ENCODE measurements at regions not wholly inside any gene's neighbourhood (a gene's known extent, or its start where the extent isn't known, plus 50 kb on each side); places are given as distances from the start of the nearest gene placed in this dataset.
"Not testable (repeated sequence)": the region's sequence is repeated elsewhere in the genome, so short reads cannot be mapped to it uniquely, and the experiment has no call there.

DNA sequence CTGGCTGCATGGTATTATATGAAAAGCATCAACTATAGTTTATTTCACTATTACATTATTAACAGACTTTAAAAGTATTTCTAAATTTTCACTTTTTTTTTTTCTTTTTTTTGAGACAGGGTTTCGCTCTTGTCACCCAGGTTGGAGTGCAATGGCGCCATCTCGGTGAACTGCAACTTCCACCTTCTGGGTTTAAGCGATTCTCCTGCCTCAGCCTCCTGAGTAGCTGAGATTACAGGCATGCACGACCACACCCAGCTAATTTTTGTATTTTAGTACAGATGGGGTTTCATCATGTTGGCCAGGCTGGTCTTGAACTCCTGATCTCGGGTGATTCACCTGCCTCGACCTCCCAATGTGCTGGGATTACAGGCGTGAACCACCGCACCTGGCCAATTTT lies 115.4 kb upstream of the SPOPL start:
- H3K27ac Mint-ChIP-seq; H3K9me3 Mint-ChIP-seq; H3K4me3 Mint-ChIP-seq; H3K27me3 Mint-ChIP-seq (ENCODE audit: low read depth); H3K4me1 Mint-ChIP-seq (ENCODE audit: low read depth); H3K36me3 Mint-ChIP-seq (ENCODE audit: insufficient read depth in 2 of 2); ATAC-seq (replicated peaks in 1 of 2); DNase-seq: not testable (repeated sequence)

DNA sequence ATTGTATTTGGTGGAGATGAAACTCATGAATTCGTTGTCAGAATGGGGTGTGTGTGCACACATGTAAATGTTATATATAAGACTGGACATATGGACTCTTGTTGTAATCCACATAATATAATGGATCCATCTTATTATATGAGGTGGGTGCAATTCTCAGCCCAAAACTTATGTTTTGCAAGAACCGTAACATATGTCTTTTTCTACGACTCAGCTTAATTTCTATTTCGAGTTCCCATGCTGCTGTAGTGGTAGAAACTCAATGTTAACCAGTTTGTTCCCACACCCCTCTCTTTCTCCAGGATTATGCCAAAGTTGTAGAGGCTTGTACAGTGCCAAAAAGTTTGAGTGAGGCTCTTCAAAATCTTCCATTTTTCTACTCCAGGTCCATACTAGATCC lies 112.5 kb upstream of the SPOPL start:
- H3K27ac Mint-ChIP-seq: no peak overlapping the region
- H3K36me3 Mint-ChIP-seq (ENCODE audit: insufficient read depth in 2 of 2): no peaks in the 10 kb centered on the region
- no peaks in the 10 kb centered on the region for H3K9me3 Mint-ChIP-seq
- H3K4me3 Mint-ChIP-seq: no peak overlapping the region
- ATAC-seq (replicated peaks in 1 of 2): no peak
- no peaks in the 10 kb centered on the region for H3K27me3 Mint-ChIP-seq (ENCODE audit: low read depth)
- H3K4me1 Mint-ChIP-seq (ENCODE audit: low read depth): no peaks in the 10 kb centered on the region
- DNase-seq: no peak

DNA sequence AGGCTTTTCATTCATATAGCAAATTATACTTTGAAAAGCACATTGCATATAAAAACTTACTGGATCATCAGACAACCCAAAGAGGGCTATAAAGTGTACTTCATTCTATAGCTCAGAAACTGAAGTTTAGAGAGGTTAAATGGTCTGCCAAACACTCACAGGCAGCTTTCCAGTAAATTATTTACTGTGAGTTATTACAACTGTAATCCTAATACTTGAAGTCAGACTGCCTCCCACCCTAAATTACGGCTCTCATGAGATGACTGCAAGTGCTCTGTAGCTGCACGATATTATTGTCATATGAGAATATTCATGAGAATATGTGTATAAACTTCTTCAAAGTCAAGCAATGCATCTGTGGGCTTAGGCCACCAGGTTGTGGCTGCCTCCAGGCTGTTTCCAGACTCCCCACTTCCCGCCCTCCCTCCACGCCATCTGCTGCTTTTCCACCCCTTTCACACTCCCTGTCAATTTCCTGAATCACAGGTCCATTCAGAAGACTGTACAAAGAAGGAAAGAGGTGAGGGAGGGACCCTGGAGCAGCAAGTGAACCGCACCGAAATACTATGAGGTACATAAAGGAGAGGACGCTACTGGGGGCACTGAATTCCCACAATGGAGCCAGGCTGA lies 111.1 kb upstream of the SPOPL start:
- no peak for ATAC-seq (replicated peaks in 1 of 2)
- no peak for DNase-seq
- Mint-ChIP-seq H3K4me1 (ENCODE audit: low read depth) (no peaks in the 10 kb centered on the region), H3K27me3 (ENCODE audit: low read depth) (no peaks in the 10 kb centered on the region), H3K36me3 (ENCODE audit: insufficient read depth in 2 of 2) (no peaks in the 10 kb centered on the region), H3K27ac (no peak overlapping the region), H3K4me3 (no peak overlapping the region), H3K9me3 (no peaks in the 10 kb centered on the region)

DNA sequence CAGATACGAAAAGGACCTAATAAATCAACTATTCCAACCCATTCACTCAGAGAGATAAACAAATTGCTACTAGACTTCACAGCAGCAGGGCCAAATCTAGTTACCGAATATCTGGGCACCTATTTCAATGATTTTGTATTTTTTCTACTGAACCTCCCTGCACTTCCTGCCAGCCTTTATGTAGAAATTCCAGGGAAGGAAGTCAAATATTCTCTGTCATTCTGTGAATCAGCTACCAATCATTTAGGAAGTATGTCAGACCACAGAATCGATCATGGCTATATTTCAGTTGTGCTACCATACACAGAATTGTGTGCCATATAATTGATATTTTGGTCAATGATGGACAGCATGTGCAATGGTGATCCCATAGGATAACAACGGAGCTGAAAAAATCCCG lies 109.6 kb upstream of the SPOPL start:
- Mint-ChIP-seq H3K4me3 (no peak overlapping the region), H3K9me3 (no peaks in the 10 kb centered on the region), H3K4me1 (ENCODE audit: low read depth) (no peaks in the 10 kb centered on the region), H3K36me3 (ENCODE audit: insufficient read depth in 2 of 2) (peaks cover 0 to 1% of the 10 kb centered on the region in 2 donors), H3K27me3 (ENCODE audit: low read depth) (no peaks in the 10 kb centered on the region), H3K27ac (no peak overlapping the region)
- ATAC-seq (replicated peaks in 1 of 2) (no peak), DNase-seq (no peak)

DNA sequence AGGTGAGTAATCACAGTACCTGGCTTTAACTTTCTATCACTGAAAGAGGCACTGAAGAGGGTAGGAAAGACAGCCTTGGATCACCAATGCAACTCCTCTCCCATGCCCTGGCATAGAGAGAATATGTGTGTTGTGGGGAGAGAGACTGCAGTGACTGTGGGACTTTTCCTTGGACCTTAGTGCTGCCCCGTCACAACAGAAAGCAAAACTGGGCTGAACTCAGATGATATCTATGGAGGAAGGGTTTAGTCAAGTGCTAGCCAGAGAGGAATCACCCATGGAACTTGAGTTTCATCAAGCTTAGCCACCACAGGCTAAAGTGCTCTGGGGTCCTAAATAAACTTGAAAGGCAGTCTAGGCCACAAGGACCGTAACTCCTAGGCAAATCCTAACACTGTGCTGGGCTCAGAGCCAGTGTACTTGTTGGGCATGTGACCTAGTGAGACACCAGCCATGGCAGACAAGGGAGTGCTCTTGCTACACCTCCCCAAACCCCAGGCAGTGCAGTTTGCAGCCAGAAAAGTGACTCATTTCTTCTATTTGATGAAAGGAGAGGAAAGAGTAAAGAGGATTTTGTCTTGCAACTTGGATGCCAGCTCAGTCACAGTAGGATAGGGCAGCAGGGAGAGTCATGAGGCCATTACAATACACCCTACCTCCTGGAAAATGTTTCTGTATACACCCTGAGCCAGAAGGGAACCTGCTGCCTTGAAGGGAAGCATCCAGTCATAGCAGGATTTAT lies 105.8 kb upstream of the SPOPL start:
- Mint-ChIP-seq H3K27ac (no peak overlapping the region), H3K36me3 (ENCODE audit: insufficient read depth in 2 of 2) (peaks cover 1 to 3% of the 10 kb centered on the region in 2 donors), H3K9me3 (peaks cover 1 to 5% of the 10 kb centered on the region in 2 donors), H3K4me1 (ENCODE audit: low read depth) (no peaks in the 10 kb centered on the region), H3K27me3 (ENCODE audit: low read depth) (no peaks in the 10 kb centered on the region), H3K4me3 (no peak overlapping the region)
- DNase-seq (no peak), ATAC-seq (replicated peaks in 1 of 2) (no peak)

DNA sequence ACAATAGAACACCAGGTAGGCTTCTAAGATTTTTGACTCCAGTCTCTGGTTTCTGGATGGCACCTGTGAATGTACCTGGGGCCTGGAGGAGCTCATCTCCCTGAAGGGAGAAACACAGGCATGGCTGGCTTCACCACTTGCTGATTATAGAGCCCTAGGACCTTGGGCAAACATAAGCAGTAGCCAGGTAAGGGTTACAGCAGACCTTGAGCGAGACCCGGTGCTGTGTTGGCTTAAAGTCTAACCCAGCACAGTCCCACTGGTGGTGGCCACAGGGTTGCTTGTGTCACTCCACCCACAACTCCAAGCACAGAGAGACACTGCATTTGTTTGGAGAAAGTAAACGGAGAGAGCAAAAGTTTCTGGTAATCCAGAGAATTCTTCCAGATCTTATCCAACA lies 104.7 kb upstream of the SPOPL start:
- H3K4me3 Mint-ChIP-seq: no peak overlapping the region
- H3K27ac Mint-ChIP-seq: no peak overlapping the region
- H3K27me3 Mint-ChIP-seq (ENCODE audit: low read depth): no peaks in the 10 kb centered on the region
- no peak for ATAC-seq (replicated peaks in 1 of 2)
- DNase-seq: no peak
- H3K9me3 Mint-ChIP-seq: peaks cover 6 to 7% of the 10 kb centered on the region in 2 donors
- no peaks in the 10 kb centered on the region for H3K4me1 Mint-ChIP-seq (ENCODE audit: low read depth)
- peaks cover 5% of the 10 kb centered on the region in 2 donors for H3K36me3 Mint-ChIP-seq (ENCODE audit: insufficient read depth in 2 of 2)

DNA sequence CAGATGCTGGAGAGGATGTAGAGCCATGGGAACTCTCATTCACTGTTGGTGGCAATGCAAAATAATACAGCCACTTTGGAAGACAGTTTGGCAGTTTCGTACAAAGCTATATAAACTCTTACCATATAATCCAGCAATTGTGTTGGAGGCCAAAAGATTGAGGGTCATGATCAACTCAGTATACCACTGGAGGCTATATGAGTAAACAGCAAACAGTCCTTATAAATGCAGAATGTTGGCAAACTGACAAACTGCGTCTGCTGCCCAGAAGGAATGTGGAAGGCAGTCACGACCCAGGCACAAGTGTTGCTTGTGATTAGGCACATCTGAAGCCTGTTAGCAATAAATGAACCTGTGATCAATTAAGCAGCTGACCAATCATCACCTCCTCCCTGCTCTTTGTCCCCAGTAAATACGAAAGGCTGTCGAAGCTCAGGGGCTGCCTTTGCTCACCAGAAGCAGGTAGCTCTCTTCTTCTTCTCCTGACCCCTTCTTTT lies 98.1 kb upstream of the SPOPL start:
- peaks cover 1 to 10% of the 10 kb centered on the region in 2 donors for H3K9me3 Mint-ChIP-seq

DNA sequence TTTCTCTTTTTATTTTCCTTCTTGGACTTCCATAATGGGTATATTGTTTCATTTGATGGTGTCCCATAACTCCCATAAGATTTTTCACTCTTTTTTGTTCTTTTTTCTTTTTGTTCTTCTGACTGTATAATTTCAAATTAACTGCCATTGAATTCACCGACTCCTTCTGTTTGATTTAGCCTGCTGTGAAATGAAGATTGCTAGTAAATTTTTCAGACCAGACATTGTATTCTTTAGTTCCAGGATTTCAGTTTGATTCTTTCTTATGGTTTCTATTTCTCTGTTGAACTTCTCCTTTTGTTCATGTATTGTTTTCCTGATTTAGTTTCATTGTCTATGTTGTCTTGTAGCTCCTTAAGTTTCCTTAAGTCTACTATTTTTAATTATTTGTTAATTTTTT lies 87.6 kb upstream of the SPOPL start:
- DNase-seq (no peak), ATAC-seq (replicated peaks in 1 of 2) (no peak)
- Mint-ChIP-seq H3K4me1 (ENCODE audit: low read depth) (no peaks in the 10 kb centered on the region), H3K36me3 (ENCODE audit: insufficient read depth in 2 of 2) (peaks cover 6 to 10% of the 10 kb centered on the region in 2 donors), H3K4me3 (no peak overlapping the region), H3K27me3 (ENCODE audit: low read depth) (no peaks in the 10 kb centered on the region), H3K9me3 (peaks cover 8 to 18% of the 10 kb centered on the region in 2 donors), H3K27ac (no peak overlapping the region)

More for the DNA sequence above, 98.1 kb upstream of the SPOPL start:
- ATAC-seq (replicated peaks in 1 of 2): no peak
- Mint-ChIP-seq H3K27ac (no peak overlapping the region), H3K4me1 (ENCODE audit: low read depth) (no peaks in the 10 kb centered on the region), H3K27me3 (ENCODE audit: low read depth) (no peaks in the 10 kb centered on the region), H3K4me3 (no peak overlapping the region), H3K36me3 (ENCODE audit: insufficient read depth in 2 of 2) (peaks cover 2 to 5% of the 10 kb centered on the region in 2 donors)
- DNase-seq: no peak

DNA sequence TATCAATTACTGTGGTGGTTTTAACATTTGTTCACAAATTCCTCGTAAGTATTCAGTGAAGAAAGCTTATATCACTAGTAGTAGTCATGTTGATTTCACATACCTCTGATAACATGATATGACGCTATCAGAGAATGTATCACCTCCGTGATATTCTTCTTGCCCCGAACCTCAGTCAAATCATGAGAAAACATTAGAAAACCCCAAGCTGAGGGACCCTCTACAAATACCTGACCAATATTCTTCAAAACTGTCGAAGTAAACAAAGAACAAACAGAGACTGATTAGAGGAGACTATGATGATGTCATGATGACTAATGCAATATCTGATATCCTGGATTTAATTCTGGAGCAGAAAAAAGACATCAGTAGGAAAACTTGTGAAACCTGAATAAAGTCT lies 85.6 kb upstream of the SPOPL start:
- H3K36me3 Mint-ChIP-seq (ENCODE audit: insufficient read depth in 2 of 2): peaks cover 6 to 10% of the 10 kb centered on the region in 2 donors
- ATAC-seq (replicated peaks in 1 of 2): no peak
- H3K27ac Mint-ChIP-seq: no peak overlapping the region
- H3K4me1 Mint-ChIP-seq (ENCODE audit: low read depth): no peaks in the 10 kb centered on the region
- peaks cover 5 to 16% of the 10 kb centered on the region in 2 donors for H3K9me3 Mint-ChIP-seq
- DNase-seq: no peak
- no peaks in the 10 kb centered on the region for H3K27me3 Mint-ChIP-seq (ENCODE audit: low read depth)
- no peak overlapping the region for H3K4me3 Mint-ChIP-seq

DNA sequence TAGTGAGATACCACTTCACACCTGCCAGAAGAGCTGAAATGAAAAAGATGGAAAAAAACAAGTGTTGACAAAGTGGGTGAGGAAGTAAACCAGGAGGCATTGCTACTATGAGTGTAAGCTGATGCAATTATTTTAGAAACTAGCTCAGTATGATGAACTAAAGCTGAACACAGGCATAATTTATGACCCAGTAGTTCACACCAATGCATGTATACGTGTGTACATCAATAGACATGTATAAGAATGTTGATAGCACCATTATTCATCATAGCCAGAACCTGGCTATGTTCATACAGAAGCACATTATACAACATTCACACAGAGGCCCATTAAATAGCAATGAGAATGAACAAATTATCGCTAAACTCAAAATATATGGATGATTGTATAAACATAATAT lies 83.1 kb upstream of the SPOPL start:
- DNase-seq: no peak
- Mint-ChIP-seq H3K4me3 (no peak overlapping the region), H3K9me3 (peaks cover 3 to 10% of the 10 kb centered on the region in 2 donors), H3K36me3 (ENCODE audit: insufficient read depth in 2 of 2) (peaks cover 3 to 5% of the 10 kb centered on the region in 2 donors), H3K27me3 (ENCODE audit: low read depth) (no peaks in the 10 kb centered on the region), H3K27ac (no peak overlapping the region), H3K4me1 (ENCODE audit: low read depth) (no peaks in the 10 kb centered on the region)
- ATAC-seq (replicated peaks in 1 of 2): no peak

DNA sequence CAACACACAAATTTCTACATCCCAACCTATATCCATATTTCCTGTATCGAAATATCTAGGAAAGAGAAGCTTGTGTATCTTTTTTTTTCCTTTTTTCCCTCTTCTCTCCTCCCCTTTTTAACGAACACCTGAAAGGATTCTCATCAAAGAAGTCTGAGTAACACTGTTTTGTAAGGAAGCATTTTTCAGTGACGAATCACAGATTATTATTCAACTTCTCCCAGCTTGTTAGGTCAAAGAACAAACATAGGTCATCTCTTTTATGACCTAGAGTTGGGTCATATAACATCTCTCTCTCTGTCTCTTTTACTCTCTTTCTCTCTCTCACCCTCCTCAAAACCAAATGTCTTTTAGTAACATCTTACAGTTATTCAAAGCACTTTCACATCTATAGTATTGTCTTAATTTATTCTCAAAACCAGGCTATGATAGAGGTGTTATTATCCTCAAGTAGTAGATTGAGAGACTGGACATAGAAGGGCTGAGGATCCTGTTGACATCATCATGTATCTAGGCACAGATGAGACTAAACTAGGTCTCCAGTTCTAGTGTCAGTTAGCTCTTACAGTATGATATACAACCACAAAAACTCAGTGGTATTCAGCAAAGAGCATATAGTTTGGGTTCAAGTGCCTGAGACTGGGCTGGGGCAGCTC lies 80.1 kb upstream of the SPOPL start:
- Mint-ChIP-seq H3K27ac (no peak overlapping the region), H3K36me3 (ENCODE audit: insufficient read depth in 2 of 2) (peaks cover 5% of the 10 kb centered on the region in 2 donors), H3K4me1 (ENCODE audit: low read depth) (no peaks in the 10 kb centered on the region), H3K27me3 (ENCODE audit: low read depth) (no peaks in the 10 kb centered on the region), H3K4me3 (no peak overlapping the region), H3K9me3 (peaks cover 6 to 12% of the 10 kb centered on the region in 2 donors)
- no peak for DNase-seq
- ATAC-seq (replicated peaks in 1 of 2): no peak

DNA sequence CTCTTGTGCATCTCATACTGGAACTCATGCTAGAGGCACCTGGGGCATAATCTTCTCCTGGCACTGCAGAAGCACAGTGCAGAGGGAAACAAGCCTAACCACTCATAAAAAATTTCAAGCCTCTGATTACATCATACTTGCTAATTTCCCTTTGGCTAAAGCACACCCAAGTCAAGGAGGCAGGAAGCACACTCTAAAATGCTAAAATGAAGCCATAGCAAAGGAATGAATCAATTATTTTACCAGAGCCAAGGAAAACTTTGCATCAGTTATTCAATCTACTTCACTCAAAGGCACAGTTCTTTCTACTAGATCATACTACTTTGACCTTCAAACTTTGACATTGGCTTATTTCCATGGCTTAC lies 79.6 kb upstream of the SPOPL start:
- Mint-ChIP-seq H3K27ac (no peak overlapping the region), H3K27me3 (ENCODE audit: low read depth) (no peaks in the 10 kb centered on the region), H3K4me3 (no peak overlapping the region), H3K9me3 (peaks cover 10 to 15% of the 10 kb centered on the region in 2 donors), H3K36me3 (ENCODE audit: insufficient read depth in 2 of 2) (peaks cover 7 to 10% of the 10 kb centered on the region in 2 donors), H3K4me1 (ENCODE audit: low read depth) (no peaks in the 10 kb centered on the region)
- no peak for ATAC-seq (replicated peaks in 1 of 2)
- no peak for DNase-seq

DNA sequence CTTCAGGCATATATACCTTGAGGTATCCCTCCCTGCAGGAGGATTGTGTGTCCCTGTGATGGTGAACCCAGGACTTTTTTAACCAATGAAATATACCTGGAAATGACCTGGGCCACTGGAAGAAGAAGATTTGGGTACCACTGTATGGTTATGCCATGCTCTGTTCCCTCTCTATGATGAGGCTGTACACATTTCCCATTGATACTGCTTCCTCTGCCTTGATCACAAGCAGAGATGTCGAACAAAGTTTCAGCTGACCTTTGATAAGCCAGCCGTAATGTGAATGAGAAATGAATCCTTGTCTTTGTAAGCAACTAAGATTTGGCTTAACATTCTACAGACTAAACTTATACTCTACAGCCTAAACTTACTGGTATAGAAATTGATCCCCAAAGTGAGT lies 78.4 kb upstream of the SPOPL start:
- DNase-seq (no peak), ATAC-seq (replicated peaks in 1 of 2) (no peak)
- Mint-ChIP-seq H3K4me1 (ENCODE audit: low read depth) (no peaks in the 10 kb centered on the region), H3K27ac (no peak overlapping the region), H3K27me3 (ENCODE audit: low read depth) (no peaks in the 10 kb centered on the region), H3K36me3 (ENCODE audit: insufficient read depth in 2 of 2) (peaks cover 8 to 12% of the 10 kb centered on the region in 2 donors), H3K4me3 (no peak overlapping the region), H3K9me3 (peaks cover 10 to 15% of the 10 kb centered on the region in 2 donors)
